ENCODE measurements at regions not wholly inside any gene's neighbourhood (a gene's known extent, or its start where the extent isn't known, plus 50 kb on each side); places are given as distances from the start of the nearest gene placed in this dataset.
"Not testable (repeated sequence)": the region's sequence is repeated elsewhere in the genome, so short reads cannot be mapped to it uniquely, and the experiment has no call there.

- Histone ChIP-seq H3K4me2 (ENCODE audit: insufficient read depth, low read length) (no peak overlapping the region), H4K20me1 (ENCODE audit: insufficient read depth, low read length) (no peaks in the 10 kb centered on the region), H3K36me3 (ENCODE audit: insufficient read depth, low read length) (no peaks in the 10 kb centered on the region), H2AFZ (ENCODE audit: low read length) (no peak overlapping the region), H3K27ac (ENCODE audit: low read depth, low read length) (no peak overlapping the region), H3K4me3 (ENCODE audit: insufficient read depth, low read length) (no peak overlapping the region), H3K79me2 (ENCODE audit: insufficient read depth, low read length) (no peaks in the 10 kb centered on the region), H3K9me3 (ENCODE audit: low read depth, low read length) (no peaks in the 10 kb centered on the region), H3K4me1 (ENCODE audit: insufficient read depth, low read length) (no peaks in the 10 kb centered on the region), H3K27me3 (ENCODE audit: insufficient read depth, low read length) (no peaks in the 10 kb centered on the region)
- no peak for TF ChIP-seq CTCF (IDR thresholded peaks at IDR 0.05; ENCODE audit: extremely low read depth, low read depth, low read length)
- no peak for DNase-seq (ENCODE audit: insufficient read length, low spot score, missing footprints)
Measured at GRCh38 chr5:42163083-42163482, 238.0 kb downstream of the FBXO4 start.

GRCh38 chr5:42168091-42168670, 243.1 kb downstream of the FBXO4 start:
- no peak overlapping the region for H3K4me3 ChIP-seq (ENCODE audit: insufficient read depth, low read length)
- TF ChIP-seq CTCF (IDR thresholded peaks at IDR 0.05; ENCODE audit: extremely low read depth, low read depth, low read length) = no peak
- H4K20me1 ChIP-seq (ENCODE audit: insufficient read depth, low read length) = no peaks in the 10 kb centered on the region
- no peaks in the 10 kb centered on the region for H3K27me3 ChIP-seq (ENCODE audit: insufficient read depth, low read length)
- H2AFZ ChIP-seq (ENCODE audit: low read length) = no peak overlapping the region
- no peak overlapping the region for H3K27ac ChIP-seq (ENCODE audit: low read depth, low read length)
- no peak for DNase-seq (ENCODE audit: insufficient read length, low spot score, missing footprints)
- H3K4me2 ChIP-seq (ENCODE audit: insufficient read depth, low read length) = no peak overlapping the region
- no peaks in the 10 kb centered on the region for H3K36me3 ChIP-seq (ENCODE audit: insufficient read depth, low read length)
- H3K79me2 ChIP-seq (ENCODE audit: insufficient read depth, low read length) = no peaks in the 10 kb centered on the region
- no peaks in the 10 kb centered on the region for H3K4me1 ChIP-seq (ENCODE audit: insufficient read depth, low read length)
- no peaks in the 10 kb centered on the region for H3K9me3 ChIP-seq (ENCODE audit: low read depth, low read length)

GRCh38 chr5:42176118-42176517, 247.1 kb upstream of the GHR start:
- H3K4me2 ChIP-seq (ENCODE audit: insufficient read depth, low read length); H3K79me2 ChIP-seq (ENCODE audit: insufficient read depth, low read length); H3K4me1 ChIP-seq (ENCODE audit: insufficient read depth, low read length); H2AFZ ChIP-seq (ENCODE audit: low read length); H3K4me3 ChIP-seq (ENCODE audit: insufficient read depth, low read length); H3K36me3 ChIP-seq (ENCODE audit: insufficient read depth, low read length); H3K27me3 ChIP-seq (ENCODE audit: insufficient read depth, low read length); DNase-seq (ENCODE audit: insufficient read length, low spot score, missing footprints); H4K20me1 ChIP-seq (ENCODE audit: insufficient read depth, low read length); H3K27ac ChIP-seq (ENCODE audit: low read depth, low read length); H3K9me3 ChIP-seq (ENCODE audit: low read depth, low read length): not testable (repeated sequence)

- DNase-seq (ENCODE audit: insufficient read length, low spot score, missing footprints); H3K79me2 ChIP-seq (ENCODE audit: insufficient read depth, low read length); H4K20me1 ChIP-seq (ENCODE audit: insufficient read depth, low read length); H3K9me3 ChIP-seq (ENCODE audit: low read depth, low read length); H3K27ac ChIP-seq (ENCODE audit: low read depth, low read length); H2AFZ ChIP-seq (ENCODE audit: low read length); H3K4me3 ChIP-seq (ENCODE audit: insufficient read depth, low read length); H3K27me3 ChIP-seq (ENCODE audit: insufficient read depth, low read length); H3K4me1 ChIP-seq (ENCODE audit: insufficient read depth, low read length); H3K4me2 ChIP-seq (ENCODE audit: insufficient read depth, low read length); H3K36me3 ChIP-seq (ENCODE audit: insufficient read depth, low read length): not testable (repeated sequence)
Measured at GRCh38 chr5:42179843-42180242, 243.4 kb upstream of the GHR start.

GRCh38 chr5:42216904-42217303, 206.3 kb upstream of the GHR start:
- no peak overlapping the region for H3K27ac ChIP-seq (ENCODE audit: low read depth, low read length)
- no peak overlapping the region for H3K4me3 ChIP-seq (ENCODE audit: insufficient read depth, low read length)
- H3K4me2 ChIP-seq (ENCODE audit: insufficient read depth, low read length) = no peak overlapping the region
- no peak overlapping the region for H2AFZ ChIP-seq (ENCODE audit: low read length)
- no peak for DNase-seq (ENCODE audit: insufficient read length, low spot score, missing footprints)
- no peaks in the 10 kb centered on the region for H3K4me1 ChIP-seq (ENCODE audit: insufficient read depth, low read length)
- H3K9me3 ChIP-seq (ENCODE audit: low read depth, low read length) = no peaks in the 10 kb centered on the region
- no peaks in the 10 kb centered on the region for H3K36me3 ChIP-seq (ENCODE audit: insufficient read depth, low read length)
- no peaks in the 10 kb centered on the region for H4K20me1 ChIP-seq (ENCODE audit: insufficient read depth, low read length)
- no peaks in the 10 kb centered on the region for H3K79me2 ChIP-seq (ENCODE audit: insufficient read depth, low read length)
- H3K27me3 ChIP-seq (ENCODE audit: insufficient read depth, low read length) = no peaks in the 10 kb centered on the region
- no peak for TF ChIP-seq CTCF (IDR thresholded peaks at IDR 0.05; ENCODE audit: extremely low read depth, low read depth, low read length)

Data from osteoblast (primary cell).